DND-41 (cell line): ENCODE measurements at regions not wholly inside any gene's neighbourhood (a gene's known extent, or its start where the extent isn't known, plus 50 kb on each side); places are given as distances from the start of the nearest gene placed in this dataset.

Experiments used
- CTCF ChIP-seq: IDR thresholded peaks from 2 replicates; pipeline ENCODE4 v1.5.1; 2012; ENCODE audit warnings: borderline replicate concordance, low read length, moderate library complexity, mild to moderate bottlenecking; ENCODE audit not compliant: poor library complexity, severe bottlenecking; ENCODE audit errors: extremely low read depth
- EZH2 ChIP-seq: IDR thresholded peaks from 3 replicates; pipeline ENCODE4 v1.6.1; 2012; ENCODE audit warnings: borderline replicate concordance, low read depth, mild to moderate bottlenecking, moderate library complexity, low read length, inconsistent platforms; ENCODE audit not compliant: severe bottlenecking

DNA sequence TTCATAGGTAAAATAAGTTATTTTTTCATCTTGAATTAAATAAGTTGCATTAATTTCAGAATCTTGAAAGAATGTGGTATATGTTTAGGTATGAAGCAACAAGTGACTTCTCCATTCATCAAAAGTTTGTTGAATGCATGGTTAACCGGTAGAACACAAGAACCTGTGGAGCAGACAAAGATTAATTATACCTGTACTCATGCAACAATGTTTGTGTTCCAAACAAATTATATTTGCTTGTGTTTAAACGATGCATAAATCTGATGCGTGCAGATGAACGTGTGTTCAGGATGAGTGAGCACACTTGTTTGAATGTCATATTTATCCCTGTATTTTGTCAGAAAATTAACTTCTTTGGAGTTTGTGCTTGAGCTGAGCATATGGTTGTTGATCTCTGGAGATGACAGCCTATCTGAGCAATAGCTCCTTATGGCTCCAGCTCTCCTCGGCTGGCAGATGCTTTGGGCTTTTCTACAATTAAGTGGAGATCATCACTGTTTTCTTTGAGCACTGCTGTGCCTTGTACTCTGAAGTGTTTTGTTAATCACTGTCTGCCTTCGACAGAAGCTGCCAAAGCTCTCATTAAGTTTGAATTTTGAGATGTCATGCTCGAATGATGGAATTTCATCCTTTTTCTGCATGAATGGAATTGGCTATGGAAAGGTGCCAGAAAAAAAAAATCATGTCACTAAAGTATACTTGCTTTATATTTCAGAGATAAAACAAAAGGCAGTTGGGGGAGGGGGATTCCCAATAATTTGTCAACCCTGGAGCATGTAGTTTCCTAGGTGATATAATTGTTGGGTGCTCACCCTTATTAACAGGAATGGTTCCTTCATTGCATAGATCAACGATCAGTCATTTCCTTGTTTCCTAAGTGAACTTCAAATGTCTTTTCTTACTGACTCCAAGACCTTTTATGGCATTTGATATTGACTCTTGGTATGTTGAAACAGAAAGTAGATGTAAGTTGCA, 502.5 kb upstream of the ARRDC3 start:
- TF ChIP-seq CTCF (no peak), EZH2 (no peak)
